Endometrium (tissue), 2 donors: ENCODE measurements at regions not wholly inside any gene's neighbourhood (a gene's known extent, or its start where the extent isn't known, plus 50 kb on each side); places are given as distances from the start of the nearest gene placed in this dataset.
"Not testable (repeated sequence)": the region's sequence is repeated elsewhere in the genome, so short reads cannot be mapped to it uniquely, and the experiment has no call there.

Experiments used
- FAIRE-seq: peaks from 2 replicates; lab custom pipeline; 2012; peaks lifted over from hg19 to GRCh38; lab: Jason Lieb, UNC
- donor health status: control.
- donor health status: control.

DNA sequence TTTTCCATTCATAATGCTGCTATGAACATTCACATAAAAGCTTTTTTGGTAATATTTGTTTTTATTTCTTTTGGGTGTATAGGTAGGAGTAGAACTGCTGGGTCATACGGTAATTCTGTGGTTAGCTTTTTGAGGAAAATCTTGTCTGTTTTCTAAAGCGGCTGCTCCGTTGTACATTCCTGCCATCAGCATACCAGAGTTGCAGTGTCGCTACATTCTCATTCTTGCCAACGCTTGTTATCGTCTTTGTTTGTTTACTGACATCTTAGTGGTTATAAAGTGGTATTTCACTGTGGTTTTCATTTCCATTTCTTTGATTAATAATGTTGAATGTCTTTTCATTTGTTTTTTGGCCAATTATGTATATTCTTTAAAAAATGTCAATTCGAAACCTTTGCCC, 469.8 kb upstream of the ZP4 start:
- no peak for FAIRE-seq

DNA sequence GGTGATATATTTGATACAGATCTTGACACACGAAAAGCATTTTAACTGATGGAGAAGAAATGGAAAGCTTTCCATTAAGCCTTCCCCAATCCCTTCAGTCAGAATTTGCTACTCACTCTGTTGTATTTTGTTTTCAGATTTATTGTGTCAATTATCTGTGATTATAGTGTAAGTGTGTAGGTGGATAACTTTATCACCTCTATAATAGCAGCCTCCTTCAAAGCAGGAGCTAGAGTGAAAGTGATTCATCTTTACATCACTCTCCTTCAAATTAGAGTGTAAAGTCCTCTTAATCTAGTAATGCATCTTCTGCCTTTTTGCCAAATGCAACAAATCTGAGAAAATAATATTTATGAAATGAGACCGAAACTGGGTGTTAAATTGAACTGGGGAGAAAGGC, 459.7 kb upstream of the ZP4 start:
- no peak for FAIRE-seq

DNA sequence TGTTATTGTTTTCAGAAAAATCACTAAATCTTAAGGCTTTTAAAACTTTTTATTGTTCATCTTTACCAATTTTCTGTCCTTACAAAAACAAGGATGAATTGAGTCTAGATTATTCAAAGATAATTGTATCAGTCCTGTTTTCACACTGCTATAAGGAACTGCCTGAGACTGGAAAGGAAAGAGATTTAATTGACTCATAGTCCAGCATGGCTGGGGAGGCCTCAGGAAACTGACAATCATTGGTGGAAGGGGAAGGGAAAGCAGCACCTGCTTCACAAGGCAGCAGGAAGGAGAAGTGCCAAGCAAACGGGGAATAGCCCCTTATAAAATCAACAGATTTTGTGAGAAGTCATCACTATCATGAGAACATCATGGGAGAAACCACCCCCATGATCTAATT, 455.6 kb upstream of the ZP4 start:
- FAIRE-seq, result no peak

GRCh38 chr1:238345837-238346236, 455.1 kb upstream of the ZP4 start:
- no peak for FAIRE-seq

- no peak for FAIRE-seq
These were observed 453.1 kb upstream of the ZP4 start for GRCh38 chr1:238343852-238344251.

DNA sequence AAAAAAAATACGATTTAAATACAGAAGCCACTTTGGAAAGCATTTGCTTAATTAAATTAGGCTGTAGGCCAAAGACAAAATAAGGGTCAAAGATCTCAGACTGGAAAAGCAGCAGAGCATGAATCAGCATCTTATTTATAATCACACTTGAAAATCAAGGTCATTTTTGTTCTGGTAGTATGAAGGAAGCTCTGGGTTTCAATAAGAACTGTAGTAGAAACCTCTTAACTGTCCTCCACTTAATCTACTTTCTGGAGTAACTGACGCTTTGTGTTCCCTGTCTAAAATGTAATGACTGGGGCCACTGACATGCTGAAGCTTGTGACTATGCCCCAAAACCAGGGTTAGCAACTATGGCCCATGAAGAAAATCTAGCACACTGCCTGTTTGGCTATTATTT, 450.7 kb upstream of the ZP4 start:
- FAIRE-seq, result no peak

- FAIRE-seq, result no peak
These were observed 450.3 kb upstream of the ZP4 start for GRCh38 chr1:238340989-238341388.

DNA sequence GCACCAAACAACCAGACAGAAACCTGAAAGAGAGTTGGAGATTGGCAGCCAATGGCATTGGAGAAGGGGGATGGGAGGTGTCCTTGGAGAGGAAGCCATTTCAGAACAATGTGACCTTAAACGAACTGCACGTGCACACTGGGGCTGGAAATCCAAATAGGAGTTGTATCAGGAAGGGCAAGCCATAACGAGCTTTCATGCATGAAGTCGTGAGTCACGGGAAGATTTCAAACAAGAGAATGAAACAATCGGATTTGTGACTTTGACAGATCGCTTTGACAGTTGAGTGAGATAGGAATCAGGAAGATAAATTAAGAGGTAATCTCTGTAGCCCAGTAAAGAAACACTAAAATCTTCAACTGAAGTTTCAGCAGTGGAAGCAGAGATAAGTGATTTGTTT, 445.8 kb upstream of the ZP4 start:
- no peak for FAIRE-seq

- FAIRE-seq, result no peak
These were observed 443.4 kb upstream of the ZP4 start for GRCh38 chr1:238334170-238334569.

DNA sequence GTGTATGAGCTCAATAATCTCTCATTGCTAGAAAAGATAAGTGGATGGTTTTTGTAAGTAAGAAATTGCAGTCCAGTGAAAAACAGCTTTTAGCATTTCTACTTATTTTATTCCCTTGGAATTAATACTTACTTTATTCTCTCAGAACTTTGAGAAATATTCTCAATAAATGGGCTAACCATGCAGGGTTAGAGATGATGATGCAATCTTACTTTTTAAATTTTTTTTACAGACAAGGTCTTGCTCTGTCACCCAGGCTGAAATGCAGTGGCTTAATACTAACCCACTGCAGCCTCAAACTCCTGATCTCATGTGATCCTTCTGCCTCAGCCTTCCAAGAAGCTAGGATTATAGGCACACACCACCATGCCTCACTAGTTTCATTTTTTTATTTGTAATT, 440.8 kb upstream of the ZP4 start:
- FAIRE-seq, result no peak

GRCh38 chr1:238329671-238330070, 438.9 kb upstream of the ZP4 start:
- no peak for FAIRE-seq

DNA sequence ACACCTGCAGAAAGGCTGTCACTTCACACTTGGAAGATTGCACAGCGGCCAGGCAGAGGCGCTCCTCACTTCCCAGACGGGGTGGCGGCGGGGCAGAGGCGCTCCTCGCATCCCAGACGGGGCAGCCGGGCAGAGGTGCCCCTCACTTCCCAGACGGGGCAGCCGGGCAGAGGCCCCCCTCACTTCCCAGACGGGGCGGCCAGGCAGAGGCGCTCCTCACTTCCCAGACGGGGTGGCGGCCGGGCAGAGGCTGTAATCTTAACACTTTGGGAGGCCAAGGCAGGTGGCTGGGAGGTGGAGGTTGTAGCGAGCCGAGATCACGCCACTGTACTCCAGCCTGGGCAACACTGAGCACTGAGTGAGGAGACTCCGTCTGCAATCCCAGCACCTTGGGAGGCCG, 436.3 kb upstream of the ZP4 start:
- not testable (repeated sequence) for FAIRE-seq

GRCh38 chr1:238326479-238326878, 435.8 kb upstream of the ZP4 start:
- FAIRE-seq, result not testable (repeated sequence)

GRCh38 chr1:238324211-238324864, 433.6 kb upstream of the ZP4 start:
- FAIRE-seq, result no peak

- no peak for FAIRE-seq
These were observed 432.8 kb upstream of the ZP4 start for GRCh38 chr1:238323490-238323889.

GRCh38 chr1:238319957-238320356, 429.2 kb upstream of the ZP4 start:
- FAIRE-seq, result no peak

DNA sequence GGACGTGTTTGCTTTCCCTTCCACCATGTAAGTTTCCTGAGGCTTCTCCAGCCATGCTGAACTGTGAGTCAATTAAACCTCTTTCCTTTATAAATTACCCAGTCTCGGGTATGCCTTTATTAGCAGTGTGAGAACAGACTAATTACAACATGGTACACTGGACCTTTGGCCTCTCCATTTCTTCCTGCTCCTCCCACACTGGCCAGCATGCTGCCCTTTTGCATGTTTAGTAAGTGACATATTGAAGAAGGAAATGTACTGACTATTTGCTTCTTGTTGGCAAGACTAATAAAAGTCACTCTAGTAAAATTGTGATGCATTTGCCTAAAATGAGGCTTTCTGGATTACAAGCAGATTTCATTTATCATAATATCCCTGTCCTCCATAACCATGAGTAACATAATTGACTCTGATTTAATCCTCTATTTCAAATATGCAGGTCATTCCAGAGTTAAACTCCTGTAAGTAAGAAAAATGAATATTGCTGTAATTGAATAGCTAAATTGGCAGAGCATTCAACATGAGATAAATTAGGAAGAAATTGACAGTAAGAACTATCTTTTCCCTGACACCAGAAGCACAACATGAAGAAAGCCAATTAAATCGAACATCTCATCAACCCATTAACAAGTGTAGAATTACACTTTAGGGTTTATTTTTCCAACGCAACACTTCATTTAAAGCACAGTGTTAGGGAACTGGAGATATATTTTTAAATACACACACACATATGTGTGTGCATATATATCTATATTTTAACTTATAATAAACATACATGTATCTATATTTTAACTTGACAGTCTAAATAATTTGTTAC, 427.8 kb upstream of the ZP4 start:
- FAIRE-seq, result no peak

- no peak for FAIRE-seq
These were observed 422.2 kb upstream of the ZP4 start for GRCh38 chr1:238312969-238313368.

- no peak for FAIRE-seq
These were observed 415.7 kb upstream of the ZP4 start for GRCh38 chr1:238306411-238306810.

DNA sequence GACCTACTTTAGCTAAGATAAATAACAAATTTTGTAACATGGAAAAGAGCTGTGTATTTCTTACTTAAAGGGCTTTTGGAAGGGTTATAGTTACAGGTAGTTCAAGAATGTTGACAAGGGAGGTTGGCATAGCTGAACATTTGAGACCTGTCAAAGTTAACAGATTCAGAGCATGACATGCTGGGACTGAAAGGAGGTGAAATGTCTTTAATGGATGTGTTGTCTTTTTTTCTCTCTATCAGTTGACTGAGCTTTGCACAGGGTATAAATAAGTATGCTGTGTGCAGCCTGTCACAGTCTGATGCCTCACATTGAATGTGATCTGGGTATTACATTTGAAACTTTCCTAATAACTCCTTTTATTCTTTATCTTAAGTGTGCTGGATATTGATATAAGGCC, 411.9 kb upstream of the ZP4 start:
- FAIRE-seq, result no peak

DNA sequence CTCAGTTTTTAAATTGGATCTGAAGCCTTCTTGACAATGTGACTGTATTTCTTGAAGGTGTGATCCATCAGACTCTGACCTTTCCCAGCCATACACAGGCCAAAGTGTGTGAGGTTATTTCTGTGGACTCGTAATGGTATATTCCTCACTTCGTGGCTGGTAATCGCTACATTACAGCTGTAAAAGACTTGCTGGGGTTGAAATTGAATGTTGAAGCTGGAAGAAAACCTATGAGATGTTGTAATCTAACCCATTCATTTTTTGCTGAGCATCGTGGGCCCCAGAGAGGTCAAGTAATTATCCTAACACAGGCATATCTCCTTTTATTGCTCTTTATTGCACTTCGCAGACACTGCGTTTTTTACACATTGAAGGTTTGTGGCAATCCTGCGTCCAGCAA, 405.6 kb upstream of the ZP4 start:
- FAIRE-seq, result no peak

DNA sequence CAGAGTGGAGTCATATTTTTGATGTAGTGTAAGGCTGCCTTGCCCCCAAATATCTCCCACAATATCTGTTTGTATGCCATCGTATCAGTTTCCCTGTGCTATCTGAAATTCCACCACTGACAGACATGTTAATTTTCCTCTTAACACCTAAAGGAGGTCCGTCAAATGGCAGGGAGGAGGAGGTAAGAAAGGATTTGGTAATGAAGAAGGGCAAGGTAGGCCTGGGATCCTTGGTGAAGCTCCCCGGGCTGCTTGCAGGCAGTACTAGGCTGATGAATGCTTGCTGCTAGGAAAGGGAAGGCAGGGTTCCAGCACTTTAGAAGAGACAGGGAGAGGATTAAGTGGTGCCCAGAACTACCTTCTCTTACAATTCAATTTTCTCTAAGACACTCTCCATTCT, 402.4 kb upstream of the ZP4 start:
- no peak for FAIRE-seq

DNA sequence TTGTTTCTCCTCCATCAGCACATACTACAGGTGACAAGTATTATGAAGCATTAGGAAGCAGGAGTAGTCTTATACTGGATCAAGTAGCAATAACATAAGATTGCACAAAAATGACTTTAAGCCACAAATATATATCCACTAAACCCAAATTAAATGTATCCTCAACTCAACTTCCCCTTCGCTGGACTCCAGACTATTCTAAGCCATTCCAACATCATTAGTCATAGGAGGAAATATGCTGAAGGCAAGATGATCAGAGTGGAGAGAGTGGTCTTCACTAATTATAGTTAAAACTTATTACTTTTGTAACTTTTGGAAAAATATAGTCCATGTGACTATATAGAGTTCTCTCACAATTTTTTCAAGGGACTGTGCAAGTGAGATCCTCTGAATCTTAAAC, 390.7 kb upstream of the ZP4 start:
- no peak for FAIRE-seq
